ENCODE measurements at regions not wholly inside any gene's neighbourhood (a gene's known extent, or its start where the extent isn't known, plus 50 kb on each side); places are given as distances from the start of the nearest gene placed in this dataset.

- TF ChIP-seq CTCF (conservative IDR thresholded peaks at IDR 0.05; ENCODE audit: low read depth, low read length) (no peak), EZH2 (IDR thresholded peaks at IDR 0.05; ENCODE audit: borderline replicate concordance, low read depth, low read length, poor library complexity, severe bottlenecking) (no peak)
Observed at GRCh38 chr3:181292984-181293383, 303.4 kb upstream of the DNAJC19 start.

Measured in A673 (cell line).